ENCODE measurements at regions not wholly inside any gene's neighbourhood (a gene's known extent, or its start where the extent isn't known, plus 50 kb on each side); places are given as distances from the start of the nearest gene placed in this dataset.
"Not testable (repeated sequence)": the region's sequence is repeated elsewhere in the genome, so short reads cannot be mapped to it uniquely, and the experiment has no call there.

GRCh38 chr5:90128551-90128950 lies 281.0 kb downstream of the CETN3 start:
- no peak for DNase-seq

- no peak for DNase-seq
Measured at GRCh38 chr5:90119531-90119971, 290.0 kb downstream of the CETN3 start.

- no peak for DNase-seq
Measured at GRCh38 chr5:90117005-90117404, 292.6 kb downstream of the CETN3 start.

- DNase-seq: no peak
Measured at GRCh38 chr5:90113108-90113507, 296.4 kb downstream of the CETN3 start.

GRCh38 chr5:90112033-90112692 lies 297.4 kb downstream of the CETN3 start:
- no peak for DNase-seq

GRCh38 chr5:90111364-90112032 lies 298.1 kb downstream of the CETN3 start:
- no peak for DNase-seq

- DNase-seq: no peak
Measured at GRCh38 chr5:90109285-90109684, 300.3 kb downstream of the CETN3 start.

GRCh38 chr5:90099099-90099498 lies 310.5 kb downstream of the CETN3 start:
- DNase-seq: no peak

- no peak for DNase-seq
Measured at GRCh38 chr5:90097082-90097477, 312.5 kb downstream of the CETN3 start.

- no peak for DNase-seq
Measured at GRCh38 chr5:90096415-90097081, 313.0 kb downstream of the CETN3 start.

- no peak for DNase-seq
Measured at GRCh38 chr5:90095292-90096060, 314.1 kb downstream of the CETN3 start.

- DNase-seq: no peak
Measured at GRCh38 chr5:90093751-90094485, 315.6 kb downstream of the CETN3 start.

- DNase-seq: no peak
Measured at GRCh38 chr5:90092734-90093133, 316.8 kb downstream of the CETN3 start.

- no peak for DNase-seq
Measured at GRCh38 chr5:90084342-90084741, 325.2 kb downstream of the CETN3 start.

- not testable (repeated sequence) for DNase-seq
Measured at GRCh38 chr5:90073026-90073570, 336.5 kb downstream of the CETN3 start.

- no peak for DNase-seq
Measured at GRCh38 chr5:90071656-90072055, 337.9 kb downstream of the CETN3 start.

GRCh38 chr5:90071066-90071465 lies 338.5 kb downstream of the CETN3 start:
- DNase-seq: no peak

GRCh38 chr5:90066920-90067319 lies 342.6 kb downstream of the CETN3 start:
- DNase-seq: no peak

GRCh38 chr5:90056911-90057705 lies 352.4 kb downstream of the CETN3 start:
- DNase-seq: no peak

GRCh38 chr5:90055831-90056328 lies 353.7 kb downstream of the CETN3 start:
- no peak for DNase-seq

GRCh38 chr5:90054612-90055011 lies 354.9 kb downstream of the CETN3 start:
- DNase-seq: no peak

All from effector CD4-positive, alpha-beta T cell (primary cell).